ENCODE measurements at regions not wholly inside any gene's neighbourhood (a gene's known extent, or its start where the extent isn't known, plus 50 kb on each side); places are given as distances from the start of the nearest gene placed in this dataset.

GRCh38 chr1:222065234-222065633 lies 323.3 kb upstream of the DUSP10 start:
- H3K9me3 ChIP-seq (ENCODE audit: insufficient read depth, low read depth), result 0 out of 2 replicates have a peak, but pooled peaks cover 11% of the 10 kb centered on the region
- H3K4me2 ChIP-seq, result no peak overlapping the region
- H3K27me3 ChIP-seq (ENCODE audit: insufficient read depth, low read depth), result no peaks in the 10 kb centered on the region
- intact Hi-C loops (cut with micrococcal nuclease; ENCODE audit: unreplicated experiment), result no loop called here
- H3K27ac ChIP-seq, result no peak overlapping the region
- POLR2A ChIA-PET (ENCODE audit: unreplicated experiment), result interaction anchor here (0.6 kb wide), 1 partner anchor 168 kb away, joined by 3 read pairs; no protein-coding TSS in a partner anchor
- no peaks in the 10 kb centered on the region for H3F3A ChIP-seq (ENCODE audit: insufficient read depth, low read depth)
- no peaks in the 10 kb centered on the region for H3K79me2 ChIP-seq (ENCODE audit: low read depth)
- DNase-seq, result no peak
- no peaks in the 10 kb centered on the region for H3K9me2 ChIP-seq (ENCODE audit: insufficient read depth)
- CTCF ChIA-PET, result no interaction called here
- H3K4me3 ChIP-seq, result no peak overlapping the region
- no peak for TF ChIP-seq CTCF (conservative IDR thresholded peaks at IDR 0.05)
- TF ChIP-seq EZH2 (IDR thresholded peaks at IDR 0.05; ENCODE audit: low read depth), result no peak
- no peak overlapping the region for H2AFZ ChIP-seq
- no peaks in the 10 kb centered on the region for H3K4me1 ChIP-seq (replicated peaks; ENCODE audit: insufficient read depth)
- no peaks in the 10 kb centered on the region for H4K20me1 ChIP-seq (ENCODE audit: insufficient read depth)
- H3K36me3 ChIP-seq (ENCODE audit: low read depth), result no peaks in the 10 kb centered on the region
- BruUV-seq (replicated peaks), result no TSS peak

- no TSS peak for BruUV-seq (replicated peaks)
- H3F3A ChIP-seq (ENCODE audit: insufficient read depth, low read depth), result no peaks in the 10 kb centered on the region
- H2AFZ ChIP-seq, result no peak overlapping the region
- H3K27ac ChIP-seq, result no peak overlapping the region
- no peaks in the 10 kb centered on the region for H4K20me1 ChIP-seq (ENCODE audit: insufficient read depth)
- ChIA-PET CTCF (no interaction called here), POLR2A (ENCODE audit: unreplicated experiment) (interaction anchor here (0.6 kb wide), 1 partner anchor 169 kb away, joined by 3 read pairs; no protein-coding TSS in a partner anchor)
- H3K4me3 ChIP-seq, result no peak overlapping the region
- TF ChIP-seq CTCF (conservative IDR thresholded peaks at IDR 0.05) (no peak), EZH2 (IDR thresholded peaks at IDR 0.05; ENCODE audit: low read depth) (no peak)
- no peaks in the 10 kb centered on the region for H3K79me2 ChIP-seq (ENCODE audit: low read depth)
- 0 out of 2 replicates have a peak, but pooled peaks cover 11% of the 10 kb centered on the region for H3K9me3 ChIP-seq (ENCODE audit: insufficient read depth, low read depth)
- H3K4me1 ChIP-seq (replicated peaks; ENCODE audit: insufficient read depth), result no peaks in the 10 kb centered on the region
- H3K9me2 ChIP-seq (ENCODE audit: insufficient read depth), result no peaks in the 10 kb centered on the region
- intact Hi-C loops (cut with micrococcal nuclease; ENCODE audit: unreplicated experiment), result no loop called here
- DNase-seq, result no peak
- H3K27me3 ChIP-seq (ENCODE audit: insufficient read depth, low read depth), result no peaks in the 10 kb centered on the region
- no peak overlapping the region for H3K4me2 ChIP-seq
- no peaks in the 10 kb centered on the region for H3K36me3 ChIP-seq (ENCODE audit: low read depth)
Measured at GRCh38 chr1:222064388-222065211, 322.7 kb upstream of the DUSP10 start.

- TF ChIP-seq EZH2 (IDR thresholded peaks at IDR 0.05; ENCODE audit: low read depth) (no peak), CTCF (conservative IDR thresholded peaks at IDR 0.05) (no peak)
- no peak for DNase-seq
- Histone ChIP-seq H3K27me3 (ENCODE audit: insufficient read depth, low read depth) (no peaks in the 10 kb centered on the region), H3K4me1 (replicated peaks; ENCODE audit: insufficient read depth) (no peaks in the 10 kb centered on the region), H3F3A (ENCODE audit: insufficient read depth, low read depth) (no peaks in the 10 kb centered on the region), H3K9me3 (ENCODE audit: insufficient read depth, low read depth) (0 out of 2 replicates have a peak, but pooled peaks cover 11% of the 10 kb centered on the region), H3K27ac (no peak overlapping the region), H2AFZ (no peak overlapping the region), H3K9me2 (ENCODE audit: insufficient read depth) (no peaks in the 10 kb centered on the region), H3K4me3 (no peak overlapping the region), H3K4me2 (no peak overlapping the region), H3K79me2 (ENCODE audit: low read depth) (no peaks in the 10 kb centered on the region), H3K36me3 (ENCODE audit: low read depth) (no peaks in the 10 kb centered on the region), H4K20me1 (ENCODE audit: insufficient read depth) (no peaks in the 10 kb centered on the region)
- no TSS peak for BruUV-seq (replicated peaks)
- ChIA-PET CTCF (no interaction called here), POLR2A (ENCODE audit: unreplicated experiment) (no interaction called here)
- intact Hi-C loops (cut with micrococcal nuclease; ENCODE audit: unreplicated experiment), result no loop called here
Measured at GRCh38 chr1:222062640-222063039, 320.8 kb upstream of the DUSP10 start.

All from PC-9 (cell line).